ENCODE measurements at regions not wholly inside any gene's neighbourhood (a gene's known extent, or its start where the extent isn't known, plus 50 kb on each side); places are given as distances from the start of the nearest gene placed in this dataset.
A peak's percentile ranks its signal among the peaks of the same experiment; 100 is the strongest.

- no peak overlapping the region for H3K4me3 ChIP-seq (ENCODE audit: low read length)
- DNase-seq (ENCODE audit: low read depth), result no peak
- no peak for TF ChIP-seq CTCF (conservative IDR thresholded peaks at IDR 0.05; ENCODE audit: low read depth, low read length)
These were observed 317.0 kb downstream of the VGLL3 start for GRCh38 chr3:86673991-86674390.

- no peak for TF ChIP-seq CTCF (conservative IDR thresholded peaks at IDR 0.05; ENCODE audit: low read depth, low read length)
- no peak for DNase-seq (ENCODE audit: low read depth)
- H3K4me3 ChIP-seq (ENCODE audit: low read length), result no peak overlapping the region
These were observed 329.1 kb downstream of the VGLL3 start for GRCh38 chr3:86661817-86662216.

GRCh38 chr3:86658876-86659275, 332.1 kb downstream of the VGLL3 start:
- no peak overlapping the region for H3K4me3 ChIP-seq (ENCODE audit: low read length)
- DNase-seq (ENCODE audit: low read depth), result no peak
- TF ChIP-seq CTCF (conservative IDR thresholded peaks at IDR 0.05; ENCODE audit: low read depth, low read length), result no peak

GRCh38 chr3:86654806-86655460, 336.0 kb downstream of the VGLL3 start:
- H3K4me3 ChIP-seq (ENCODE audit: low read length), result no peak overlapping the region
- TF ChIP-seq CTCF (conservative IDR thresholded peaks at IDR 0.05; ENCODE audit: low read depth, low read length), result no peak
- no peak for DNase-seq (ENCODE audit: low read depth)

- DNase-seq (ENCODE audit: low read depth), result no peak
- no peak for TF ChIP-seq CTCF (conservative IDR thresholded peaks at IDR 0.05; ENCODE audit: low read depth, low read length)
- no peak overlapping the region for H3K4me3 ChIP-seq (ENCODE audit: low read length)
These were observed 337.2 kb downstream of the VGLL3 start for GRCh38 chr3:86653661-86654205.

GRCh38 chr3:86648087-86648486, 342.9 kb downstream of the VGLL3 start:
- no peak for DNase-seq (ENCODE audit: low read depth)
- TF ChIP-seq CTCF (conservative IDR thresholded peaks at IDR 0.05; ENCODE audit: low read depth, low read length), result no peak
- H3K4me3 ChIP-seq (ENCODE audit: low read length), result no peak overlapping the region

GRCh38 chr3:86645756-86646155, 345.2 kb downstream of the VGLL3 start:
- peak; percentile 65 for DNase-seq (ENCODE audit: low read depth)
- H3K4me3 ChIP-seq (ENCODE audit: low read length), result no peak overlapping the region
- no peak for TF ChIP-seq CTCF (conservative IDR thresholded peaks at IDR 0.05; ENCODE audit: low read depth, low read length)

Data from retinal pigment epithelial cell (primary cell).